ENCODE measurements at regions not wholly inside any gene's neighbourhood (a gene's known extent, or its start where the extent isn't known, plus 50 kb on each side); places are given as distances from the start of the nearest gene placed in this dataset.
"Not testable (repeated sequence)": the region's sequence is repeated elsewhere in the genome, so short reads cannot be mapped to it uniquely, and the experiment has no call there.

DNA sequence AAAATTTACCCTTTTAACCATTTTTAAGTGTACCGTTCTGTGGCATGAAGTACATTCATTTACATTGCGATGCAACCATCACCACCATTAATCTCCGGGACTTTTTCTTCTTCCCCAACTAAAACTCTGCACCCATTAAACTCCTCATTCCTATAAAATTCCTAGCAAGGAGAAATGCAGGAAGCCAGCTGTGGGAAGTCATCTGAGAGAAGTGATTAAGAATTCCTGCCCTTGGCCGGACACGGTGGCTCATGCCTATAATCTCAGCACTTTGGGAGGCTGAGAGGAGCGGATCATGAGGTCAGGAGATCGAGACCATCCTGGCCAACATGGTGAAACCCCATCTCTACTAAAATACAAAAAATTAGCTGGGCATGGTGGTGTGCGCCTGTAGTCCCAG is 121.9 kb upstream of the RBPJ start:
- TF ChIP-seq, protein P1, sequence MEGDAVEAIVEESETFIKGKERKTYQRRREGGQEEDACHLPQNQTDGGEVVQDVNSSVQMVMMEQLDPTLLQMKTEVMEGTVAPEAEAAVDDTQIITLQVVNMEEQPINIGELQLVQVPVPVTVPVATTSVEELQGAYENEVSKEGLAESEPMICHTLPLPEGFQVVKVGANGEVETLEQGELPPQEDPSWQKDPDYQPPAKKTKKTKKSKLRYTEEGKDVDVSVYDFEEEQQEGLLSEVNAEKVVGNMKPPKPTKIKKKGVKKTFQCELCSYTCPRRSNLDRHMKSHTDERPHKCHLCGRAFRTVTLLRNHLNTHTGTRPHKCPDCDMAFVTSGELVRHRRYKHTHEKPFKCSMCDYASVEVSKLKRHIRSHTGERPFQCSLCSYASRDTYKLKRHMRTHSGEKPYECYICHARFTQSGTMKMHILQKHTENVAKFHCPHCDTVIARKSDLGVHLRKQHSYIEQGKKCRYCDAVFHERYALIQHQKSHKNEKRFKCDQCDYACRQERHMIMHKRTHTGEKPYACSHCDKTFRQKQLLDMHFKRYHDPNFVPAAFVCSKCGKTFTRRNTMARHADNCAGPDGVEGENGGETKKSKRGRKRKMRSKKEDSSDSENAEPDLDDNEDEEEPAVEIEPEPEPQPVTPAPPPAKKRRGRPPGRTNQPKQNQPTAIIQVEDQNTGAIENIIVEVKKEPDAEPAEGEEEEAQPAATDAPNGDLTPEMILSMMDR (IDR thresholded peaks at IDR 0.05) = not testable (repeated sequence)
- TF ChIP-seq POLR2A (IDR thresholded peaks at IDR 0.05) = not testable (repeated sequence)

Data from vagina (tissue), 2 donors.